A673 (cell line): ENCODE measurements at regions not wholly inside any gene's neighbourhood (a gene's known extent, or its start where the extent isn't known, plus 50 kb on each side); places are given as distances from the start of the nearest gene placed in this dataset.

Experiments used
- EZH2 ChIP-seq: fragments of 200-600 bp; sonication (generic); IDR thresholded peaks from 2 replicates; pipeline ENCODE4 v1.6.1; 2017; ENCODE audit warnings: borderline replicate concordance, low read depth, mild to moderate bottlenecking, mixed read lengths, antibody characterized with exemption, low read length; ENCODE audit not compliant: poor library complexity, severe bottlenecking
- TF ChIP-seq, protein P1 (sequence below): fragments of 300-800, 200-600 bp; sonication (generic); conservative IDR thresholded peaks from 2 replicates; pipeline ENCODE4 v1.5.1; 2017; ENCODE audit warnings: low read depth, mild to moderate bottlenecking, antibody characterized with exemption, low read length, moderate library complexity, mixed read lengths

DNA sequence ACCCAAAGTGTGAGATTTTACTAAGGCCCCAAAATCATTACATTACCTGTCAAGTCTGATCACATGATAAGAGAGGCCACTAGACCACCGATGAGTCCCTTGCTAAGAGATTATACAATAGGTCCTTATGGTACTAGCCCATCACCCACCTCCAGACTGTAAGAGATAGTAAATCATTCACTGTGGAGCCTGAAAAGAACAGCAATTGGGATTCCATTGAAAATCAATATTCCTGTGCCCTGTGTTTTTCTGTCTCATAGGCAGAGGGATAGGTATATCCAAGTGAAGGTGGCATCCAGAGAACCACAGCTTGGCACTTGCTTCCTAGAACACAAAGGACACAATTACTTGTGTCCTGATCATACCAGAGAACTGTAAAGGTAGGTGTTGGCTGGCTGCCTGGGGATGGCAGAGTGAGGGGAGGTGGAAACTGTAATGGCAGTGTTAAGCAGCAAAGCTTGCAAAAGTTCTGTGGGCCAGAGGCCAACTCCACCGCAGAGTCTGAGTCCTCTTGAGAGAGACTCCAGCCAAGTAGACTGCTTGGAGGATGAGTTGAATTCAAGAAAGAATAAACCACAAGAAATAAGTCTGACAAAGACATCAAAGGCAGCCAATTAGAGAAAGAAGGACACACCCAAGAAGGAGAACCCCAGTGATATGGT, 102.0 kb upstream of the PIEZO2 start:
- TF ChIP-seq, protein P1, sequence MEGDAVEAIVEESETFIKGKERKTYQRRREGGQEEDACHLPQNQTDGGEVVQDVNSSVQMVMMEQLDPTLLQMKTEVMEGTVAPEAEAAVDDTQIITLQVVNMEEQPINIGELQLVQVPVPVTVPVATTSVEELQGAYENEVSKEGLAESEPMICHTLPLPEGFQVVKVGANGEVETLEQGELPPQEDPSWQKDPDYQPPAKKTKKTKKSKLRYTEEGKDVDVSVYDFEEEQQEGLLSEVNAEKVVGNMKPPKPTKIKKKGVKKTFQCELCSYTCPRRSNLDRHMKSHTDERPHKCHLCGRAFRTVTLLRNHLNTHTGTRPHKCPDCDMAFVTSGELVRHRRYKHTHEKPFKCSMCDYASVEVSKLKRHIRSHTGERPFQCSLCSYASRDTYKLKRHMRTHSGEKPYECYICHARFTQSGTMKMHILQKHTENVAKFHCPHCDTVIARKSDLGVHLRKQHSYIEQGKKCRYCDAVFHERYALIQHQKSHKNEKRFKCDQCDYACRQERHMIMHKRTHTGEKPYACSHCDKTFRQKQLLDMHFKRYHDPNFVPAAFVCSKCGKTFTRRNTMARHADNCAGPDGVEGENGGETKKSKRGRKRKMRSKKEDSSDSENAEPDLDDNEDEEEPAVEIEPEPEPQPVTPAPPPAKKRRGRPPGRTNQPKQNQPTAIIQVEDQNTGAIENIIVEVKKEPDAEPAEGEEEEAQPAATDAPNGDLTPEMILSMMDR: no peak
- no peak for TF ChIP-seq EZH2
